Right lobe of liver (tissue), 6 donors: ENCODE measurements at regions not wholly inside any gene's neighbourhood (a gene's known extent, or its start where the extent isn't known, plus 50 kb on each side); places are given as distances from the start of the nearest gene placed in this dataset.
"Not testable (repeated sequence)": the region's sequence is repeated elsewhere in the genome, so short reads cannot be mapped to it uniquely, and the experiment has no call there.

ENCODE experiments used
- ATAC-seq, 4 donors: fragments of 200-7000 bp; cut with Tn5 transposase; one replicate each; pipeline ENCODE4 v1.9.1; 2020; ENCODE audit warnings: mild to moderate bottlenecking in 4 of 4, moderate library complexity in 4 of 4
- DNase-seq, 3 donors: peaks; one replicate each; pipeline ENCODE4 v3.0.0-alpha.2; 2020
- H3K27ac ChIP-seq, 3 donors: fragments of 200-600 bp; one replicate each; pipeline ENCODE4 v1.8.0; 2022
- H3K27me3 ChIP-seq, 2 donors: fragments of 200-600 bp; one replicate each; pipeline ENCODE4 v1.8.0; 2022
- H3K36me3 ChIP-seq, 4 donors: fragments of 200-600 bp; sonication (generic) in 1 of 4; one replicate each; pipeline versions ENCODE4 v1.5.1 to v1.8.0; 2017 to 2022; ENCODE audit warnings: control low read depth in 1 of 4
- H3K4me1 ChIP-seq, 4 donors: fragments of 200-600 bp; sonication (generic) in 1 of 4; one replicate each; pipeline versions ENCODE4 v1.5.1 to v1.8.0; 2017 to 2022; ENCODE audit warnings: control low read depth in 1 of 4
- H3K4me3 ChIP-seq, 3 donors: fragments of 200-600 bp; one replicate each; pipeline ENCODE4 v1.8.0; 2022
- H3K9me3 ChIP-seq, 4 donors: fragments of 200-600 bp; sonication (generic) in 1 of 4; one replicate each; pipeline versions ENCODE4 v1.5.1 to v1.8.0; 2017 to 2022; ENCODE audit warnings: control low read depth in 1 of 4
- POLR2A ChIP-seq: fragments of 450-650 bp; IDR thresholded peaks from one replicate; pipeline ENCODE4 v1.6.1; 2017; ENCODE audit warnings: antibody characterized with exemption, mild to moderate bottlenecking
- WGBS: methylation state at CpG from one replicate; pipeline ENCODE4 v1.1.6; 2018; ENCODE audit warnings: low coverage, low lambda C conversion rate; ENCODE audit not compliant: insufficient coverage; ENCODE audit errors: missing lambda C conversion rate; 5-methylcytosine and 5-hydroxymethylcytosine counted together
- intact Hi-C, 2 donors: fragments of 100-400 bp; cut with DNase I; formaldehyde crosslinking; loops; one replicate each; pipeline versions ENCODE4 v1.11.2 to v1.14.1; 2022
- TF ChIP-seq, protein P1 (sequence below), 4 donors: fragments of 200-600 bp in 3 of 4; fragments of 450-650 bp in 1 of 4; IDR thresholded peaks; one replicate each; pipeline versions ENCODE4 v1.5.1 to v1.8.0; 2016 to 2022; ENCODE audit warnings: antibody characterized with exemption in 4 of 4, mild to moderate bottlenecking in 2 of 4
- donor health status: DM: no; HTN: yes; CAD: no.
- donor health status: DM: no; HTN: no; CAD: no.
- donor health status: DM: no; HTN: no; CAD: no.
- donor health status: DM: no; HTN: yes; CAD: no.
- donor health status: DM: no; HTN: yes; CAD: no.

DNA sequence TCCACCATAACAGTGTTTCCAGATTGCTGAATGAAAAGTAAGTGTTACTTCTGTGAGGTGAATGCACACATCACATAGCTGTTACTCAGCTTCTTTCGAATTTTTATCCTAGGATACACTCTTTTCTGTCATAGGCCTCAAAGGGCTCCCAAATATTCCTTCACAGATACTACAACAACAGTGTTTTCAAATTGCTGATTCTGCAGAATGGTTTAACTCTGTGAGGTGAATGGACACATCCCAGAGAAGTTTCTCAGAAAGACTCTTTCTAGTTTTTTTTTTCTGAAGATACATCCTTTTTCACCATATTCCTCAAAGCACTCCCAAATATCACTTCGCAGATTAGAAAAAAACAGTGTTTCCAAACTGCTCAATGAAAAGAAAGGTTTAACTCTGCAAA, 221.1 kb downstream of the OR4A5 start:
- intact Hi-C loops = no loop called here
- Histone ChIP-seq H3K27me3 (no peaks in the 10 kb centered on the region), H3K4me1 (no peaks in the 10 kb centered on the region), H3K4me3 (no peak overlapping the region), H3K36me3 (no peaks in the 10 kb centered on the region), H3K27ac (no peak overlapping the region), H3K9me3 (peaks cover 0 to 37% (median 0%) of the 10 kb centered on the region in 4 donors)
- no peak for DNase-seq
- no peak for ATAC-seq
- WGBS = 58% methylated on average over 2 of the region's 2 CpGs
- TF ChIP-seq POLR2A = no peak
- TF ChIP-seq, protein P1, sequence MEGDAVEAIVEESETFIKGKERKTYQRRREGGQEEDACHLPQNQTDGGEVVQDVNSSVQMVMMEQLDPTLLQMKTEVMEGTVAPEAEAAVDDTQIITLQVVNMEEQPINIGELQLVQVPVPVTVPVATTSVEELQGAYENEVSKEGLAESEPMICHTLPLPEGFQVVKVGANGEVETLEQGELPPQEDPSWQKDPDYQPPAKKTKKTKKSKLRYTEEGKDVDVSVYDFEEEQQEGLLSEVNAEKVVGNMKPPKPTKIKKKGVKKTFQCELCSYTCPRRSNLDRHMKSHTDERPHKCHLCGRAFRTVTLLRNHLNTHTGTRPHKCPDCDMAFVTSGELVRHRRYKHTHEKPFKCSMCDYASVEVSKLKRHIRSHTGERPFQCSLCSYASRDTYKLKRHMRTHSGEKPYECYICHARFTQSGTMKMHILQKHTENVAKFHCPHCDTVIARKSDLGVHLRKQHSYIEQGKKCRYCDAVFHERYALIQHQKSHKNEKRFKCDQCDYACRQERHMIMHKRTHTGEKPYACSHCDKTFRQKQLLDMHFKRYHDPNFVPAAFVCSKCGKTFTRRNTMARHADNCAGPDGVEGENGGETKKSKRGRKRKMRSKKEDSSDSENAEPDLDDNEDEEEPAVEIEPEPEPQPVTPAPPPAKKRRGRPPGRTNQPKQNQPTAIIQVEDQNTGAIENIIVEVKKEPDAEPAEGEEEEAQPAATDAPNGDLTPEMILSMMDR (IDR thresholded peaks at IDR 0.05) = no peak

DNA sequence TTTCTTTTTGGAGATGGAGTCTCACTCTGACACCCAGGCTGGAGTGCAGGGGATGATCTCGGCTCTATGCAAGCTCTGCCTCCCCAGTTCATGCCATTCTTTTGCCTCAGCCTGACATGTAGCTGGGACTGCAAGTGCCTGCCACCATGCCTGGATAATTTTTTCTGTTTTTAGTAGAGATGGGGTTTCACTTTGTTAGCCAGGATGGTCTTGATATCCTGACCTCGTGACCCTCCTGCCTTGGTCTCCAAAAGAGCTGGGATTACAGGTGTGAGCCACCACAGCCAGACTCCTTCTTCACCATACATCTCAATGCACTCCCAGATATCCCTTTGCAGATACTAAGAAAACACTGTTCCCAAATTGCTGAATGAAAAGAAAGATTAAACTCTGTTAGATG, 224.3 kb downstream of the OR4A5 start:
- 12% methylated on average over 2 of the region's 2 CpGs for WGBS
- ATAC-seq (no peak), DNase-seq (no peak)
- H3K4me3 ChIP-seq = no peak overlapping the region
- H3K27ac ChIP-seq = no peak overlapping the region
- H3K36me3 ChIP-seq = no peaks in the 10 kb centered on the region
- no peaks in the 10 kb centered on the region for H3K4me1 ChIP-seq
- TF ChIP-seq, protein P1 (IDR thresholded peaks at IDR 0.05) = no peak
- no peak for TF ChIP-seq POLR2A
- intact Hi-C loops = no loop called here
- no peaks in the 10 kb centered on the region for H3K27me3 ChIP-seq
- H3K9me3 ChIP-seq = peaks cover 0 to 34% (median 0%) of the 10 kb centered on the region in 4 donors

DNA sequence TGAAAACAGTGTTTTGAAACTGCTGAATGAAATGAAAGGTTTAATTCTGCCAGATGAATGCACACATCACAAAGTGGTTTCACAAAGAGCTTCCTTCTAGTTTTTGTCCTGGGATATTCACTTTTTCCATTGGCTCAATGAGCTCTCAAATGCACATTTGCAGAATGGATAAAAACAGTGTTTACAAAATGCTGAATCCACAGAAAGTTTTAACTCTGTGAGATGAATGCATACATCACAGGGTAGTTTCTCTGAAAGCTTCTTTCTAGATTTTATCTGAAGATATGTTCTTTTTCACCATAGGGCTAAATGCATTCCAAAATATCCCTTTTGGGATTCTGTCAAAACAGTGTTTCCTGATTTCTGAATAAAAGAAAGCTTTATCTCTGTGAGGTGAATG, 237.6 kb downstream of the OR4A5 start:
- Histone ChIP-seq H3K4me1 (no peaks in the 10 kb centered on the region), H3K27ac (no peak overlapping the region), H3K36me3 (no peaks in the 10 kb centered on the region), H3K27me3 (no peaks in the 10 kb centered on the region), H3K9me3 (peaks cover 0 to 28% (median 0%) of the 10 kb centered on the region in 4 donors), H3K4me3 (no peak overlapping the region)
- intact Hi-C loops = no loop called here
- TF ChIP-seq, protein P1 (IDR thresholded peaks at IDR 0.05) = no peak
- no peak for TF ChIP-seq POLR2A
- ATAC-seq = no peak
- no peak for DNase-seq

DNA sequence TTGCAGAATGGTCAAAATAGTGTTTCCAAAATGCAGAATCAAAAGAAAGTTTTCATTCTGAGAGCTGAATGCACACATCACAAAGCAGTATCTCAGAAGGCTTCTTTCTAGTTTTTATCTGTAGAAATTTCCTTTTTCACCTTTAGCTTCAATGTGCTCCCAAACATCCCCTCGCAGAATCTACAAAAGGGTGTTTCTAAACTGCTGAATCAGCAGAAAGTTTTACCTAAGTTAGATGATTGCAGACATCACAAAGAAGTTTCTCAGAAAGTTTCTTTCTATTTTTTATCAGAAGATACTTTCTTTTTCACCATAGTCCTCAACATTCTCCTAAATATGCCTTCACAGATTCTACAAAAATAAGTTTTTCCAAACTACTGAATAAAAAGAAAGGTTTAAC, 239.8 kb downstream of the OR4A5 start:
- peaks cover 0 to 13% (median 0%) of the 10 kb centered on the region in 4 donors for H3K9me3 ChIP-seq
- TF ChIP-seq, protein P1 (IDR thresholded peaks at IDR 0.05) = no peak
- no peak for TF ChIP-seq POLR2A

DNA sequence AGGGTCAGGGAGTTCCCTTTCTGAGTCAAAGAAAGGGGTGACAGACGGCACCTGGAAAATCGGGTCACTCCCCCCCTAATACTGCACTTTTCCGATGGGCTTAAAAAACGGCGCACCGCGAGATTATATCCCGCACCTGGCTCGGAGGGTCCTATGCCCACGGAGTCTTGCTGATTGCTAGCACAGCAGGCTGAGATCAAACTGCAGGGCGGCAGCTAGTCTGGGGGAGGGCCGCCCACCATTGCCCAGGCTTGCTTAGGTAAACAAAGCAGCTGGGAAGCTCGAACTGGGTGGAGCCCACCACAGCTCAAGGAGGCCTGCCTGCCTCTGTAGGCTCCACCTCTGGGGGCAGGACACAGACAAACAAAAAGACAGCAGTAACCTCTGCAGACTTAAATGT, 240.5 kb downstream of the OR4A5 start:
- intact Hi-C loops, ATAC-seq, H3K4me1 ChIP-seq, H3K27ac ChIP-seq, H3K36me3 ChIP-seq, H3K4me3 ChIP-seq, H3K27me3 ChIP-seq, DNase-seq: not testable (repeated sequence)
- H3K9me3 ChIP-seq = peaks cover 0 to 13% (median 0%) of the 10 kb centered on the region in 4 donors
- 53% methylated on average over 4 of the region's 13 CpGs for WGBS

More for the DNA sequence above, 239.8 kb downstream of the OR4A5 start:
- no peak for ATAC-seq
- H3K27me3 ChIP-seq = no peaks in the 10 kb centered on the region
- no peak overlapping the region for H3K4me3 ChIP-seq
- WGBS = 43% methylated on average over 1 of the region's 1 CpG
- H3K36me3 ChIP-seq = no peaks in the 10 kb centered on the region
- H3K27ac ChIP-seq = no peak overlapping the region
- intact Hi-C loops = no loop called here
- no peaks in the 10 kb centered on the region for H3K4me1 ChIP-seq
- DNase-seq = no peak
